Gastrocnemius medialis (tissue), 4 donors: ENCODE measurements at regions not wholly inside any gene's neighbourhood (a gene's known extent, or its start where the extent isn't known, plus 50 kb on each side); places are given as distances from the start of the nearest gene placed in this dataset.

ENCODE experiments used
- ATAC-seq, 2 donors: fragments of 150-250 bp; one replicate each; pipeline ENCODE4 v1.9.1; 2016
- DNase-seq, 2 donors: peaks; one replicate each; pipeline ENCODE4 v3.0.0-alpha.2; 2019
- H3K27ac ChIP-seq, 4 donors: fragments of 200-600 bp; sonication (generic); 1 replicate in 1 of 4; 2 replicates in 3 of 4; pipeline ENCODE4 v1.5.1; 2016 to 2018; ENCODE audit warnings: mild to moderate bottlenecking in 2 of 4, moderate library complexity in 1 of 4
- H3K27me3 ChIP-seq, 3 donors: fragments of 200-600 bp; sonication (generic) in 2 of 3; 1 replicate in 1 of 3; 2 replicates in 2 of 3; pipeline versions ENCODE4 v1.5.1 to v1.6.0; 2016 to 2019; ENCODE audit warnings: mild to moderate bottlenecking in 1 of 3, moderate library complexity in 1 of 3
- H3K36me3 ChIP-seq, 2 donors: fragments of 200-600 bp; sonication (generic) in 1 of 2; one replicate each; pipeline ENCODE4 v1.5.1; 2017 to 2018
- H3K4me1 ChIP-seq, 2 donors: fragments of 200-600 bp; sonication (generic) in 1 of 2; one replicate each; pipeline ENCODE4 v1.5.1; 2016 to 2017; ENCODE audit warnings: mild to moderate bottlenecking in 2 of 2
- H3K4me3 ChIP-seq, 4 donors: fragments of 200-600 bp; sonication (generic) in 3 of 4; 1 replicate in 1 of 4; 2 replicates in 3 of 4; pipeline ENCODE4 v1.5.1; 2016 to 2019; ENCODE audit warnings: mild to moderate bottlenecking in 2 of 4
- H3K9me3 ChIP-seq, 3 donors: fragments of 200-600 bp; sonication (generic) in 2 of 3; 1 replicate in 1 of 3; 2 replicates in 2 of 3; pipeline ENCODE4 v1.5.1; 2016 to 2019
- POLR2A ChIP-seq, 2 donors: fragments of 450-650 bp; IDR thresholded peaks; one replicate each; pipeline ENCODE4 v1.6.1; 2017; ENCODE audit warnings: antibody characterized with exemption in 2 of 2, mild to moderate bottlenecking in 2 of 2, moderate library complexity in 2 of 2
- in situ Hi-C, 4 donors: fragments of 200-750 bp; cut with MboI; loops; one replicate each; pipeline versions ENCODE4 v1.15.0 to v1.8.0; 2017; ENCODE audit warnings: low sequenced_read_pairs in 4 of 4
- intact Hi-C: fragments of 100-400 bp; cut with DNase I; formaldehyde crosslinking; loops from one replicate; pipeline ENCODE4 v1.15.1; 2023; ENCODE audit warnings: low total_unique reads
- TF ChIP-seq, protein P1 (sequence below), 5 experiments: fragments of 450-650 bp in 3 of 5; fragments of 200-600 bp in 2 of 5; sonication (generic) in 2 of 5; IDR thresholded peaks in 4 of 5; conservative IDR thresholded peaks in 1 of 5; 1 replicate in 4 of 5; 2 replicates in 1 of 5; pipeline ENCODE4 v1.5.1; 2016 to 2019; ENCODE audit warnings: antibody characterized with exemption in 5 of 5, mild to moderate bottlenecking in 3 of 5, moderate library complexity in 3 of 5

DNA sequence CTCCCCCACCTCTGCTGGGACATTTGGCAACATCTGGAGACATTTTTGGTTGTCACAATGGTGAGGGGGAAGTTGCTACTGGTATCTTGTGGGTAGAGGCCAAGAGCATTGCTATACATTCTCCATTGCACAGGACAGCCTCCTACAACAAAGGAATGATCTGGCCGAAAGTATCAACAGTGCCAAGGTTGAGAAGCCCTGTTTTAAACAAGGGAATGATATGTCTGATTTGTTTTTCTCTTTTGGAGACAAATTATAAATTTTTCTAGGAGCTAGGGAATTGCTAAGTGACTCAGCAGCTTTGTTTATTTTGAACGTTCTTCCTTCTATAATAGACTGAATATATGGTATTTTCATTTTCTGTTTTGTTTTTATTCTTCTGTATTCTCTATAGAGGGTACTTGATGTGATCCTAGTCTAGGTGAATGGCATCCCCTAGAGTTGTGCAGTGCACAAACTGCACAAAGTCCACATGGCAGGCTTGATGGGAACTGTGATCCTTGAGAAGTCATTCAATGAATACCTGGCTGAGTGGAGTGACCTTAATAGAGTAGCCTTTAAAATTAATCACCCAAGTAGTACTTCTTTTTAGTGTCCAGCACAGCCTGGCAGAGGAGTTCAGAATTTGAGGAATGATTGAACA lies 288.6 kb upstream of the USP24 start:
- H3K27ac ChIP-seq, result no peak overlapping the region

DNA sequence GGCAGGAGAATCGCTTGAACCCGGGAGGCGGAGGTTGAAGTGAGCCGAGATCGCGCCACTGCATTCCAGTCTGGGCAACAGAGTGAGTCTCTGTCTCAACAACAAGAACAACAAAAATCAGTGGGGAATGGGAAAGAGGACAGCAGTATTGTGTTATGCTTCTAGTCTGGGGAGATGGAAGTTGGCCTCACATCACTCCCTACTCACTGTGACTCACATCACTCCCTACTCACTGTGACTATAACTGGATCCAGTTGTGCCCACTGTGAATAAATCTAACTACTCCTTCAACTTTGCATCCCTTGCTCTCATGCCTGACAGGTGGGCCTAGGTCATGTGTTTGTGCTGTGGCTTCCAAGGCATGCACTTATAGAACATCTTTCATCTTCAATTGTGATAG lies 285.4 kb upstream of the USP24 start:
- no peaks in the 10 kb centered on the region for H3K9me3 ChIP-seq
- H3K27me3 ChIP-seq, result no peaks in the 10 kb centered on the region
- H3K27ac ChIP-seq, result no peak overlapping the region
- ATAC-seq, result no peak
- H3K4me1 ChIP-seq, result peaks cover 0 to 3% of the 10 kb centered on the region in 2 donors
- no peak overlapping the region for H3K4me3 ChIP-seq
- intact Hi-C loops, result no loop called here
- in situ Hi-C loops, result no loop called here
- H3K36me3 ChIP-seq, result no peaks in the 10 kb centered on the region
- no peak for TF ChIP-seq POLR2A (IDR thresholded peaks at IDR 0.05)
- TF ChIP-seq, protein P1, sequence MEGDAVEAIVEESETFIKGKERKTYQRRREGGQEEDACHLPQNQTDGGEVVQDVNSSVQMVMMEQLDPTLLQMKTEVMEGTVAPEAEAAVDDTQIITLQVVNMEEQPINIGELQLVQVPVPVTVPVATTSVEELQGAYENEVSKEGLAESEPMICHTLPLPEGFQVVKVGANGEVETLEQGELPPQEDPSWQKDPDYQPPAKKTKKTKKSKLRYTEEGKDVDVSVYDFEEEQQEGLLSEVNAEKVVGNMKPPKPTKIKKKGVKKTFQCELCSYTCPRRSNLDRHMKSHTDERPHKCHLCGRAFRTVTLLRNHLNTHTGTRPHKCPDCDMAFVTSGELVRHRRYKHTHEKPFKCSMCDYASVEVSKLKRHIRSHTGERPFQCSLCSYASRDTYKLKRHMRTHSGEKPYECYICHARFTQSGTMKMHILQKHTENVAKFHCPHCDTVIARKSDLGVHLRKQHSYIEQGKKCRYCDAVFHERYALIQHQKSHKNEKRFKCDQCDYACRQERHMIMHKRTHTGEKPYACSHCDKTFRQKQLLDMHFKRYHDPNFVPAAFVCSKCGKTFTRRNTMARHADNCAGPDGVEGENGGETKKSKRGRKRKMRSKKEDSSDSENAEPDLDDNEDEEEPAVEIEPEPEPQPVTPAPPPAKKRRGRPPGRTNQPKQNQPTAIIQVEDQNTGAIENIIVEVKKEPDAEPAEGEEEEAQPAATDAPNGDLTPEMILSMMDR (IDR thresholded peaks at IDR 0.05 in 4 of 5, conservative IDR thresholded peaks at IDR 0.05 in 1 of 5), result no peak
- DNase-seq, result no peak

More for the DNA sequence above, 288.6 kb upstream of the USP24 start:
- Histone ChIP-seq H3K4me1 (peaks cover 0 to 3% of the 10 kb centered on the region in 2 donors), H3K9me3 (no peaks in the 10 kb centered on the region), H3K4me3 (no peak overlapping the region), H3K27me3 (no peaks in the 10 kb centered on the region), H3K36me3 (no peaks in the 10 kb centered on the region)
- intact Hi-C loops (no loop called here), in situ Hi-C loops (no loop called here)
- DNase-seq (no peak), ATAC-seq (no peak)
- TF ChIP-seq POLR2A (IDR thresholded peaks at IDR 0.05), result no peak
- TF ChIP-seq, protein P1 (IDR thresholded peaks at IDR 0.05 in 4 of 5, conservative IDR thresholded peaks at IDR 0.05 in 1 of 5), result no peak

DNA sequence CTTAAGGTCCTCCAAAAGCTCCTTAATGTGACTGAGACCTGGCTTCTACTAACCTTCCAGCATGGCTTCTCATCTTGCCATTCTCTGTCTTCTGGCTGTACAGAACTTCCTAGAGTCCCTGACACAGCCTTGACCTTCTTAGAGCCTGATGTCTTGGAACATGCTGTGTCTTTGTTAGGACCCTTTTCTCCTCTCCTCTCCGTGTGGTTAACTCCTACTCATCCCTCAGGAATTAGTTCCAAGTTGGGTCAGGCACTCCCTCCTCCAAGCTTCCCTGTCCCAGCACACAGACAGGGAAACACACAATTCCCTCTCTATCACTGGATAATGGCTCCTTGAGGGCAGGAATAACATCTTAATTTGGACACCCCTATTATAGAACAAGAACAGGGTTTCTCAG lies 275.4 kb upstream of the USP24 start:
- no peaks in the 10 kb centered on the region for H3K9me3 ChIP-seq
- TF ChIP-seq, protein P1 (IDR thresholded peaks at IDR 0.05 in 4 of 5, conservative IDR thresholded peaks at IDR 0.05 in 1 of 5), result no peak
- intact Hi-C loops (no loop called here), in situ Hi-C loops (no loop called here)
- no peaks in the 10 kb centered on the region for H3K4me1 ChIP-seq
- H3K27ac ChIP-seq, result no peak overlapping the region
- ATAC-seq, result no peak
- no peaks in the 10 kb centered on the region for H3K36me3 ChIP-seq
- no peak for DNase-seq
- H3K27me3 ChIP-seq, result no peaks in the 10 kb centered on the region
- H3K4me3 ChIP-seq, result no peak overlapping the region

DNA sequence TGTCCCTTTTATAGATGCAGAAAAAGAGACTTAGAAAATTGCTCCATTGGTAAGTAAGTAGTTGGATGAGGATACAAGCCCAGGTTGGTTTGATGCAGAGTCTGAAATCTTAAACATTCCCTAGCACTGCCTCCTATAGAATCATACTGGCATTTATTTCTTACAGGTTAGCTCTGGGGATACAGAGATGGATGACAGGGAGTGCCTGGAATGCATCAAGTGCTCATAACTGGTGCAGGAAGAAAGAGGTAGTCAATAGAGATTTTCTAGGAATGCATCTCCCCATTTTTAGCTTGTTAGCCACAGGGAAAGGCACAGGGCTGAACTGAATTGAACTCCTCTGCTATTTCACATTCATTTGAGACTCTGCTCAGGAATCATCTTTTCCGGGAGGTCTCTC lies 269.0 kb upstream of the USP24 start:
- no peak overlapping the region for H3K27ac ChIP-seq
- no peak for TF ChIP-seq POLR2A (IDR thresholded peaks at IDR 0.05)
- TF ChIP-seq, protein P1 (IDR thresholded peaks at IDR 0.05 in 4 of 5, conservative IDR thresholded peaks at IDR 0.05 in 1 of 5), result no peak
- intact Hi-C loops (no loop called here), in situ Hi-C loops (no loop called here)
- no peaks in the 10 kb centered on the region for H3K27me3 ChIP-seq
- no peaks in the 10 kb centered on the region for H3K36me3 ChIP-seq
- DNase-seq (no peak), ATAC-seq (no peak)
- H3K9me3 ChIP-seq, result no peaks in the 10 kb centered on the region
- no peaks in the 10 kb centered on the region for H3K4me1 ChIP-seq
- H3K4me3 ChIP-seq, result no peak overlapping the region

DNA sequence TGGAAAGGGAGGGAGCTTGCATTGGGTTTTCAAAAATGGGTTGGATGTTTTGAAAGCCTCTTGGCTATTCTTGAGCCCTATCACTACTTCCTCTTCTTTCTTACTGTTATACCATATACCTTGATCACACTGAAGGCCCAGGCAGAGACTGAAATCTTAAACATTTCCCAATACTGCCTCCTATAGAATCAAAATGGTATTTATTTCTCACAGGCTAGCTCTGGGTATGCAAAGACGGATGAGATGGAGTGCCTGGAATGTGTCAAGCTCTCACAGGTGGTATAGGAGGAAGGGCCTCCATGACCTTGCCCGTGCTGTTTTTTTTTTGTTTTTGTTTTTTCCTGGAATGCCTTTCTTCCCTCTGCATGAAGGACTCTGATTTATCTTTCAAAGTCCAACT lies 268.4 kb upstream of the USP24 start:
- H3K27me3 ChIP-seq, result no peaks in the 10 kb centered on the region
- ATAC-seq, result no peak
- H3K9me3 ChIP-seq, result no peaks in the 10 kb centered on the region
- no peak overlapping the region for H3K27ac ChIP-seq
- intact Hi-C loops, result no loop called here
- H3K4me3 ChIP-seq, result no peak overlapping the region
- in situ Hi-C loops, result no loop called here
- TF ChIP-seq, protein P1 (IDR thresholded peaks at IDR 0.05 in 4 of 5, conservative IDR thresholded peaks at IDR 0.05 in 1 of 5), result no peak
- TF ChIP-seq POLR2A (IDR thresholded peaks at IDR 0.05), result no peak
- no peak for DNase-seq
- H3K36me3 ChIP-seq, result no peaks in the 10 kb centered on the region
- no peaks in the 10 kb centered on the region for H3K4me1 ChIP-seq
